Peyer's patch (tissue), 4 donors: ENCODE measurements at regions not wholly inside any gene's neighbourhood (a gene's known extent, or its start where the extent isn't known, plus 50 kb on each side); places are given as distances from the start of the nearest gene placed in this dataset.

ENCODE experiments used
- CTCF ChIP-seq, 6 experiments: fragments of 450-650 bp in 4 of 6; fragments of 200-600 bp in 2 of 6; sonication (generic) in 1 of 6; IDR thresholded peaks; one replicate each; pipeline ENCODE4 v1.5.1; 2017 to 2019; ENCODE audit warnings: antibody characterized with exemption in 6 of 6, mild to moderate bottlenecking in 3 of 6, moderate library complexity in 1 of 6
- POLR2A ChIP-seq, 2 donors: fragments of 450-650 bp; IDR thresholded peaks; one replicate each; pipeline ENCODE4 v1.5.1; 2017; ENCODE audit warnings: antibody characterized with exemption in 2 of 2, mild to moderate bottlenecking in 2 of 2, moderate library complexity in 2 of 2

DNA sequence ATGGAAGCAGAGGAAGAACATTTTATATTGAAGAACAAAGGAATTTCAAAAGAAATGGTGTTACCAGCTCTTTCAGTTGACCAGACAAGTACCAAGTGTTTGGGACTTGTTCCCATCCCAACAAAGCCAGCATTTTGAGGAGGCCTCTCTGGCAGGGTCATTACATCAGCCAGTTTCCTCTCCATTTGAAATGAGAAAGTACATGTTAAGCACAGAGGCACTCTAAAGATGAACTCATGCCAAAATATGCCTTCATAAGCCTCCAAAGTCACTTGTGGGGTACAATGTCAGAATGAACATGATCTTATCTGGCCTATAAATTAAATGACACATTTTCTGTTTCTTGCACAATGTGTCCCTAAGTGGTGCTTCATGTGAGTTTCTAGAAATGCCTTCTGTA, 223.9 kb downstream of the PRL start:
- TF ChIP-seq POLR2A (IDR thresholded peaks at IDR 0.05) (no peak), CTCF (IDR thresholded peaks at IDR 0.05) (no peak)
